CD4-positive, alpha-beta memory T cell (primary cell): ENCODE measurements at regions not wholly inside any gene's neighbourhood (a gene's known extent, or its start where the extent isn't known, plus 50 kb on each side); places are given as distances from the start of the nearest gene placed in this dataset.

ENCODE experiments used
- CTCF ChIA-PET: fragments of 350-600 bp; sonication (Branson Sonifier 250); formaldehyde crosslinking; loops from one replicate; lab custom pipeline; 2021; ENCODE audit warnings: inconsistent platforms; ENCODE audit not compliant: partially characterized antibody; lab: Charles Lee
- POLR2A ChIA-PET: fragments of 350-600 bp; sonication (Branson Sonifier 250); formaldehyde crosslinking; loops from one replicate; lab custom pipeline; 2021; ENCODE audit not compliant: partially characterized antibody; lab: Charles Lee
- DNase-seq, 5 donors: peaks; one replicate each; pipeline versions ENCODE4 v3.0.0 to v3.0.0-alpha.2; 2020 to 2022; ENCODE audit warnings: mixed read lengths in 1 of 5
- H3K27ac ChIP-seq: one replicate; pipeline ENCODE4 v1.7.0; 2013; ENCODE audit warnings: low read depth, low read length
- H3K27me3 ChIP-seq: 2 replicates; pipeline ENCODE4 v1.7.0; 2013; ENCODE audit warnings: mild to moderate bottlenecking, low read length, moderate library complexity; ENCODE audit not compliant: insufficient read depth
- H3K36me3 ChIP-seq: 2 replicates; pipeline ENCODE4 v1.7.0; 2013; ENCODE audit warnings: mild to moderate bottlenecking, low read length, moderate library complexity; ENCODE audit not compliant: insufficient read depth
- H3K4me1 ChIP-seq: 2 replicates; pipeline ENCODE4 v1.7.0; 2013; ENCODE audit warnings: mild to moderate bottlenecking, low read length, moderate library complexity; ENCODE audit not compliant: insufficient read depth
- H3K4me3 ChIP-seq, 2 donors: one replicate each; pipeline ENCODE4 v1.7.0; 2013; ENCODE audit warnings: low read length in 2 of 2, mild to moderate bottlenecking in 1 of 2
- H3K9me3 ChIP-seq, 2 donors: one replicate each; pipeline ENCODE4 v1.7.0; 2013; ENCODE audit warnings: low read length in 2 of 2, control low read depth in 1 of 2; ENCODE audit not compliant: control insufficient read depth in 1 of 2
- H3K27ac Mint-ChIP-seq, 7 donors: one replicate each; pipeline ENCODE4 v1.8.0; 2020 to 2021; ENCODE audit warnings: mixed read lengths in 7 of 7, mild to moderate bottlenecking in 6 of 7, inconsistent platforms in 3 of 7, moderate library complexity in 3 of 7
- H3K27me3 Mint-ChIP-seq, 2 donors: one replicate each; pipeline ENCODE4 v1.8.0; 2020 to 2021; ENCODE audit warnings: mixed read lengths in 2 of 2
- H3K36me3 Mint-ChIP-seq, 2 donors: one replicate each; pipeline ENCODE4 v1.8.0; 2020 to 2021; ENCODE audit warnings: mixed read lengths in 2 of 2, inconsistent platforms in 1 of 2, mild to moderate bottlenecking in 1 of 2
- H3K4me1 Mint-ChIP-seq, 4 donors: one replicate each; pipeline ENCODE4 v1.8.0; 2020 to 2021; ENCODE audit warnings: mixed read lengths in 4 of 4, mild to moderate bottlenecking in 1 of 4
- H3K4me3 Mint-ChIP-seq, 8 donors: one replicate each; pipeline ENCODE4 v1.8.0; 2020 to 2021; ENCODE audit warnings: mixed read lengths in 8 of 8, mild to moderate bottlenecking in 7 of 8, moderate library complexity in 6 of 8, inconsistent platforms in 3 of 8
- H3K9me3 Mint-ChIP-seq, 8 donors: one replicate each; pipeline ENCODE4 v1.8.0; 2020 to 2021; ENCODE audit warnings: mixed read lengths in 8 of 8, mild to moderate bottlenecking in 5 of 8, inconsistent platforms in 3 of 8, moderate library complexity in 1 of 8
- intact Hi-C: fragments of 100-400 bp; cut with micrococcal nuclease; formaldehyde crosslinking; loops from one replicate; pipeline ENCODE4 v1.15.1; 2023

GRCh38 chr3:95615592-95616310 is 1198.6 kb upstream of the EPHA6 start:
- H3K9me3 Mint-ChIP-seq, result peaks cover 0 to 10% (median under 1%) of the 10 kb centered on the region in 8 donors
- H3K9me3 ChIP-seq, result no peaks in the 10 kb centered on the region
- H3K4me3 ChIP-seq, result no peak overlapping the region
- DNase-seq, result no peak
- H3K27me3 ChIP-seq, result no peaks in the 10 kb centered on the region
- no peaks in the 10 kb centered on the region for H3K27me3 Mint-ChIP-seq
- H3K4me3 Mint-ChIP-seq, result no peak overlapping the region
- ChIA-PET CTCF (no interaction called here), POLR2A (no interaction called here)
- no peaks in the 10 kb centered on the region for H3K36me3 Mint-ChIP-seq
- H3K4me1 Mint-ChIP-seq, result no peaks in the 10 kb centered on the region
- H3K36me3 ChIP-seq, result no peaks in the 10 kb centered on the region
- H3K27ac Mint-ChIP-seq, result no peak overlapping the region
- H3K27ac ChIP-seq, result no peak overlapping the region
- intact Hi-C loops, result no loop called here
- no peaks in the 10 kb centered on the region for H3K4me1 ChIP-seq

GRCh38 chr3:95626107-95626506 is 1188.3 kb upstream of the EPHA6 start:
- no peaks in the 10 kb centered on the region for H3K27me3 Mint-ChIP-seq
- CTCF ChIA-PET, result no interaction called here
- no peak overlapping the region for H3K4me3 Mint-ChIP-seq

DNA sequence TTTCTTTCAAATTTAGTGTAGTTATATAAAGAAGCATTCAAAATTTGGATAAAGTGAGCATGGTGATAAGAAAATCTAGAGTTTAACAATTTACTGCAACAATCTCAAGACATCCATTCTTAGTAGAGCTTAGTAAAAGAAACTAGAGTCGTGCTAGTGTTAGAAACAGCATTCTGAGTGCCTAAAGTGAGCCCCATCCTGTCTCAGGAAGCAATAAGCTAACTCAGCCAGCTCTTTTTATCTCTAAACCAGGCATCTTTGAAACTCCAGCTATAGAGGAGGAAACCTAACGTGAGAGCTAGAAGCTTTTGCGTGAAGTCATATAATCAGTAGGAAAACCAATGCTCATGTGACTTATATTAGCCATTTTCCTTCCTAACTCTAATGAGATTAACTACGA is 1187.1 kb upstream of the EPHA6 start:
- Mint-ChIP-seq H3K36me3 (no peaks in the 10 kb centered on the region), H3K9me3 (no peaks in the 10 kb centered on the region), H3K27me3 (no peaks in the 10 kb centered on the region), H3K27ac (no peak overlapping the region), H3K4me3 (no peak overlapping the region), H3K4me1 (no peaks in the 10 kb centered on the region)
- no peak overlapping the region for H3K27ac ChIP-seq
- no peak overlapping the region for H3K4me3 ChIP-seq
- POLR2A ChIA-PET, result no interaction called here
- no peaks in the 10 kb centered on the region for H3K4me1 ChIP-seq
- no peaks in the 10 kb centered on the region for H3K9me3 ChIP-seq
- no peak for DNase-seq
- CTCF ChIA-PET, result no interaction called here
- no peaks in the 10 kb centered on the region for H3K36me3 ChIP-seq
- no peaks in the 10 kb centered on the region for H3K27me3 ChIP-seq
- intact Hi-C loops, result no loop called here

More at GRCh38 chr3:95626107-95626506, 1188.3 kb upstream of the EPHA6 start:
- H3K27me3 ChIP-seq, result no peaks in the 10 kb centered on the region
- no peak overlapping the region for H3K27ac Mint-ChIP-seq
- POLR2A ChIA-PET, result no interaction called here
- DNase-seq, result no peak
- no peaks in the 10 kb centered on the region for H3K36me3 Mint-ChIP-seq
- no peak overlapping the region for H3K4me3 ChIP-seq
- no peaks in the 10 kb centered on the region for H3K36me3 ChIP-seq
- H3K4me1 Mint-ChIP-seq, result no peaks in the 10 kb centered on the region
- no peaks in the 10 kb centered on the region for H3K9me3 ChIP-seq
- intact Hi-C loops, result no loop called here
- peaks cover 0 to 2% (median 0%) of the 10 kb centered on the region in 8 donors for H3K9me3 Mint-ChIP-seq
- H3K4me1 ChIP-seq, result no peaks in the 10 kb centered on the region
- H3K27ac ChIP-seq, result no peak overlapping the region

DNA sequence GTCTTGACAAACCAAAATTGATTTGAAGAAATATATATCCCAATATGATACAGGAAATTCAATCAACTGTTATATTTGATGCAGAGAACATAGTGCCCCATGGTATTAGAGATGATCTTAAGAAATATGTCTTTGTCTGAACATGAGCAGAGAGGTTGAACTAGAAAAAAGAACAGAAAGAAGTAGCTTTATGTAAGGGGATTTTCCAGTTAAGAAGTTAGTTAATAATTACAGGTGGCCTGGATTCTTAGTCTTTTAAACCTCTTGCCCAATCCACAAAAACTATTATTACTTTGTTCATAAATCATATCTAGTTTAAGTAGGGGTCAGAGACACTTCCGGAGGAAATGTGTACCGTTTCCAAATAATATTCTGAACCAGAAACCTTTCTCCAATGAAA is 1186.7 kb upstream of the EPHA6 start:
- DNase-seq, result no peak
- H3K36me3 ChIP-seq, result no peaks in the 10 kb centered on the region
- no peak overlapping the region for H3K27ac Mint-ChIP-seq
- no peaks in the 10 kb centered on the region for H3K27me3 ChIP-seq
- H3K4me1 Mint-ChIP-seq, result no peaks in the 10 kb centered on the region
- H3K27me3 Mint-ChIP-seq, result no peaks in the 10 kb centered on the region
- POLR2A ChIA-PET, result no interaction called here
- no peaks in the 10 kb centered on the region for H3K9me3 ChIP-seq
- no peak overlapping the region for H3K27ac ChIP-seq
- no peak overlapping the region for H3K4me3 ChIP-seq
- no peaks in the 10 kb centered on the region for H3K9me3 Mint-ChIP-seq
- H3K4me1 ChIP-seq, result no peaks in the 10 kb centered on the region
- intact Hi-C loops, result no loop called here
- H3K4me3 Mint-ChIP-seq, result no peak overlapping the region
- CTCF ChIA-PET, result no interaction called here
- no peaks in the 10 kb centered on the region for H3K36me3 Mint-ChIP-seq

DNA sequence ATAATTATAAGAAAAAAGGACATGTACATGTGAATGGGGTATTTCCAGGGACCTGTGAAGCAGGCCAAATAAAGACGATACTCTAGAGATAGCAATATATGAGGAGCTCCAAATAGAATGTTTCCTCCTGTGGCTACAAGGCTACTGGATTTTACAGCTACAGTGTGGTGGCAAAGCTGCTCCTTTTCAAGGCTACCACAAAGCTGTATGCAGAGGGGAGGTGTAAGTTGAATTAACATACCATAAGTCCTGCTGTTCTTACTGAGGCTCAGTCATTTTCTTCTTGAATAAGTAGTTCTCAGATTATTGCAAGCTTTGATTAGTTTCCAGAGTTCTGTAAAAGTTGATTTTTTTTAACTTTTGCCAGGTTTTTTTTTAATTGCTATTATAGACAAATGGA is 1184.6 kb upstream of the EPHA6 start:
- peaks cover 0 to 3% (median 0%) of the 10 kb centered on the region in 8 donors for H3K9me3 Mint-ChIP-seq
- ChIA-PET POLR2A (no interaction called here), CTCF (no interaction called here)
- Histone ChIP-seq H3K4me3 (no peak overlapping the region), H3K27ac (no peak overlapping the region), H3K36me3 (no peaks in the 10 kb centered on the region), H3K9me3 (no peaks in the 10 kb centered on the region), H3K27me3 (no peaks in the 10 kb centered on the region), H3K4me1 (no peaks in the 10 kb centered on the region)
- H3K4me1 Mint-ChIP-seq, result no peaks in the 10 kb centered on the region
- no peak overlapping the region for H3K27ac Mint-ChIP-seq
- no peak overlapping the region for H3K4me3 Mint-ChIP-seq
- no peaks in the 10 kb centered on the region for H3K27me3 Mint-ChIP-seq
- DNase-seq, result no peak
- no peaks in the 10 kb centered on the region for H3K36me3 Mint-ChIP-seq
- intact Hi-C loops, result no loop called here

DNA sequence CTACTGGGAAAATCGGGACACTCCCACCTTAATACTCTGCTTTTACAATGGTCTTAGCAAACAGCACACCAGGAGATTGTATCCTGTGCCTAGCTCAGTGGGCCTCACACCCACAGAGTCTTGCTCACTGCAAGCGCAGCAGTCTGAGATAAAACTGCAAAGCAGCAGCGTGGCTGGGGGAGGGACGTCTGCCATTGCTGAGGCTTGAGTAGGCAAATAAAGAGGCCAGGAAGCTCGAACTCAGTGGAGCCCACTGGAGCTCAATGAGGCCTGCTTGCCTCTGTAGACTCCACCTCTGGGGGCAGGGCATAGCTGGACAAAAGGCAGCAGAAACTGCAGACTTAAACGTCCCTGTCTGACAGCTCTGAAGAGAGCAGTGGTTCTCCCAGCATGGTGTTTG is 1169.1 kb upstream of the EPHA6 start:
- intact Hi-C loops, result no loop called here
- no peak overlapping the region for H3K4me3 Mint-ChIP-seq
- Histone ChIP-seq H3K36me3 (no peaks in the 10 kb centered on the region), H3K4me1 (no peaks in the 10 kb centered on the region), H3K27ac (no peak overlapping the region), H3K4me3 (no peak overlapping the region), H3K27me3 (no peaks in the 10 kb centered on the region), H3K9me3 (no peaks in the 10 kb centered on the region)
- no peaks in the 10 kb centered on the region for H3K36me3 Mint-ChIP-seq
- ChIA-PET CTCF (no interaction called here), POLR2A (no interaction called here)
- H3K27ac Mint-ChIP-seq, result no peak overlapping the region
- H3K9me3 Mint-ChIP-seq, result peaks cover 0 to 15% (median 10%) of the 10 kb centered on the region in 8 donors
- no peaks in the 10 kb centered on the region for H3K27me3 Mint-ChIP-seq
- no peaks in the 10 kb centered on the region for H3K4me1 Mint-ChIP-seq
- no peak for DNase-seq

GRCh38 chr3:95654570-95655362 is 1159.6 kb upstream of the EPHA6 start:
- intact Hi-C loops, result no loop called here
- H3K9me3 Mint-ChIP-seq, result peaks cover 0 to 7% (median 2%) of the 10 kb centered on the region in 8 donors
- H3K4me3 ChIP-seq, result no peak overlapping the region
- H3K27ac ChIP-seq, result no peak overlapping the region
- H3K36me3 ChIP-seq, result no peaks in the 10 kb centered on the region
- DNase-seq, result no peak
- POLR2A ChIA-PET, result no interaction called here
- no peaks in the 10 kb centered on the region for H3K36me3 Mint-ChIP-seq
- H3K4me1 ChIP-seq, result no peaks in the 10 kb centered on the region
- no peaks in the 10 kb centered on the region for H3K27me3 Mint-ChIP-seq
- H3K4me1 Mint-ChIP-seq, result no peaks in the 10 kb centered on the region
- H3K4me3 Mint-ChIP-seq, result no peak overlapping the region
- no peak overlapping the region for H3K27ac Mint-ChIP-seq
- no peaks in the 10 kb centered on the region for H3K9me3 ChIP-seq
- H3K27me3 ChIP-seq, result no peaks in the 10 kb centered on the region
- CTCF ChIA-PET, result no interaction called here
